Activated CD8-positive, alpha-beta memory T cell treated with anti-CD3 and anti-CD28 coated beads, Interleukin-2, amount 50 U/mL, for 24 hours (primary cell): ENCODE measurements at regions not wholly inside any gene's neighbourhood (a gene's known extent, or its start where the extent isn't known, plus 50 kb on each side); places are given as distances from the start of the nearest gene placed in this dataset.

Source experiments
- DNase-seq: peaks from one replicate; pipeline ENCODE4 v3.0.0-alpha.2; 2020; ENCODE audit errors: extremely low read depth

- no peak for DNase-seq
These were observed 62.9 kb upstream of the OXGR1 start for GRCh38 chr13:97057176-97057575.

- no peak for DNase-seq
These were observed 64.1 kb upstream of the OXGR1 start for GRCh38 chr13:97058391-97058790.

GRCh38 chr13:97058926-97059325, 64.7 kb upstream of the OXGR1 start:
- no peak for DNase-seq

GRCh38 chr13:97067017-97067895, 73.0 kb upstream of the OXGR1 start:
- no peak for DNase-seq

- DNase-seq, result no peak
These were observed 73.9 kb upstream of the OXGR1 start for GRCh38 chr13:97068151-97068550.

- DNase-seq, result no peak
These were observed 75.0 kb upstream of the OXGR1 start for GRCh38 chr13:97069050-97069815.

GRCh38 chr13:97072297-97072696, 78.0 kb upstream of the OXGR1 start:
- DNase-seq, result no peak

- DNase-seq, result no peak
These were observed 80.3 kb upstream of the OXGR1 start for GRCh38 chr13:97074618-97075017.

- DNase-seq, result no peak
These were observed 82.6 kb upstream of the OXGR1 start for GRCh38 chr13:97076898-97077297.

- DNase-seq, result no peak
These were observed 83.1 kb upstream of the OXGR1 start for GRCh38 chr13:97077341-97077740.

- DNase-seq, result no peak
These were observed 85.5 kb upstream of the OXGR1 start for GRCh38 chr13:97079726-97080125.

GRCh38 chr13:97082461-97083207, 88.4 kb upstream of the OXGR1 start:
- no peak for DNase-seq

GRCh38 chr13:97091196-97091595, 96.9 kb upstream of the OXGR1 start:
- no peak for DNase-seq

- no peak for DNase-seq
These were observed 106.5 kb upstream of the OXGR1 start for GRCh38 chr13:97100821-97101220.

- DNase-seq, result no peak
These were observed 107.8 kb upstream of the OXGR1 start for GRCh38 chr13:97101912-97102708.

GRCh38 chr13:97106323-97106722, 112.0 kb upstream of the OXGR1 start:
- DNase-seq, result no peak

- no peak for DNase-seq
These were observed 113.7 kb upstream of the OXGR1 start for GRCh38 chr13:97107815-97108529.

- no peak for DNase-seq
These were observed 113.6 kb upstream of the MBNL2 start for GRCh38 chr13:97108530-97108900.

- DNase-seq, result no peak
These were observed 112.9 kb upstream of the MBNL2 start for GRCh38 chr13:97109256-97109655.

GRCh38 chr13:97109841-97110492, 112.2 kb upstream of the MBNL2 start:
- peak; percentile 26 for DNase-seq
